ENCODE measurements at regions not wholly inside any gene's neighbourhood (a gene's known extent, or its start where the extent isn't known, plus 50 kb on each side); places are given as distances from the start of the nearest gene placed in this dataset.

- TF ChIP-seq POLR2A (IDR thresholded peaks at IDR 0.05): no peak
- TF ChIP-seq, protein P1, sequence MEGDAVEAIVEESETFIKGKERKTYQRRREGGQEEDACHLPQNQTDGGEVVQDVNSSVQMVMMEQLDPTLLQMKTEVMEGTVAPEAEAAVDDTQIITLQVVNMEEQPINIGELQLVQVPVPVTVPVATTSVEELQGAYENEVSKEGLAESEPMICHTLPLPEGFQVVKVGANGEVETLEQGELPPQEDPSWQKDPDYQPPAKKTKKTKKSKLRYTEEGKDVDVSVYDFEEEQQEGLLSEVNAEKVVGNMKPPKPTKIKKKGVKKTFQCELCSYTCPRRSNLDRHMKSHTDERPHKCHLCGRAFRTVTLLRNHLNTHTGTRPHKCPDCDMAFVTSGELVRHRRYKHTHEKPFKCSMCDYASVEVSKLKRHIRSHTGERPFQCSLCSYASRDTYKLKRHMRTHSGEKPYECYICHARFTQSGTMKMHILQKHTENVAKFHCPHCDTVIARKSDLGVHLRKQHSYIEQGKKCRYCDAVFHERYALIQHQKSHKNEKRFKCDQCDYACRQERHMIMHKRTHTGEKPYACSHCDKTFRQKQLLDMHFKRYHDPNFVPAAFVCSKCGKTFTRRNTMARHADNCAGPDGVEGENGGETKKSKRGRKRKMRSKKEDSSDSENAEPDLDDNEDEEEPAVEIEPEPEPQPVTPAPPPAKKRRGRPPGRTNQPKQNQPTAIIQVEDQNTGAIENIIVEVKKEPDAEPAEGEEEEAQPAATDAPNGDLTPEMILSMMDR (IDR thresholded peaks at IDR 0.05): no peak
These were observed 468.3 kb upstream of the CBLB start for GRCh38 chr3:106337116-106337515.

Data from Peyer's patch (tissue), 4 donors.